CD8-positive, alpha-beta memory T cell (primary cell): ENCODE measurements at regions not wholly inside any gene's neighbourhood (a gene's known extent, or its start where the extent isn't known, plus 50 kb on each side); places are given as distances from the start of the nearest gene placed in this dataset.
"Not testable (repeated sequence)": the region's sequence is repeated elsewhere in the genome, so short reads cannot be mapped to it uniquely, and the experiment has no call there.

Source experiments
- CTCF ChIA-PET: fragments of 350-600 bp; sonication (Branson Sonifier 250); formaldehyde crosslinking; loops from one replicate; lab custom pipeline; 2021; ENCODE audit warnings: antibody characterized with exemption; lab: Charles Lee
- POLR2A ChIA-PET: fragments of 350-600 bp; sonication (Branson Sonifier 250); formaldehyde crosslinking; loops from one replicate; lab custom pipeline; 2021; ENCODE audit warnings: antibody characterized with exemption; lab: Charles Lee
- DNase-seq, 5 donors: peaks; one replicate each; pipeline versions ENCODE4 v3.0.0 to v3.0.0-alpha.2; 2020 to 2022; ENCODE audit warnings: mixed read lengths in 1 of 5
- H3K27ac ChIP-seq: one replicate; pipeline ENCODE4 v1.7.0; 2013; ENCODE audit warnings: low read depth, mild to moderate bottlenecking, low read length, moderate library complexity
- H3K27me3 ChIP-seq: 2 replicates; pipeline ENCODE4 v1.7.0; 2013; ENCODE audit warnings: low read length, mild to moderate bottlenecking; ENCODE audit not compliant: insufficient read depth, poor library complexity, severe bottlenecking
- H3K36me3 ChIP-seq: 2 replicates; pipeline ENCODE4 v1.7.0; 2013; ENCODE audit warnings: mild to moderate bottlenecking, low read length, moderate library complexity; ENCODE audit not compliant: insufficient read depth
- H3K4me1 ChIP-seq: 2 replicates; pipeline ENCODE4 v1.7.0; 2013; ENCODE audit warnings: mild to moderate bottlenecking, low read length, moderate library complexity; ENCODE audit not compliant: insufficient read depth
- H3K4me3 ChIP-seq: 2 replicates; pipeline ENCODE4 v1.7.0; 2013; ENCODE audit warnings: mild to moderate bottlenecking, low read length
- H3K9me3 ChIP-seq: 2 replicates; pipeline ENCODE4 v1.7.0; 2013; ENCODE audit warnings: mild to moderate bottlenecking, low read length
- H3K27ac Mint-ChIP-seq, 8 donors: one replicate each; pipeline ENCODE4 v1.8.0; 2020 to 2021; ENCODE audit warnings: mixed read lengths in 8 of 8, mild to moderate bottlenecking in 6 of 8, inconsistent platforms in 3 of 8, moderate library complexity in 3 of 8
- H3K27me3 Mint-ChIP-seq, 2 donors: one replicate each; pipeline ENCODE4 v1.8.0; 2020 to 2021; ENCODE audit warnings: mixed read lengths in 2 of 2, mild to moderate bottlenecking in 1 of 2, moderate library complexity in 1 of 2
- H3K36me3 Mint-ChIP-seq, 3 donors: one replicate each; pipeline ENCODE4 v1.8.0; 2020 to 2021; ENCODE audit warnings: mixed read lengths in 3 of 3, inconsistent platforms in 1 of 3, mild to moderate bottlenecking in 1 of 3
- H3K4me1 Mint-ChIP-seq, 3 donors: one replicate each; pipeline ENCODE4 v1.8.0; 2020 to 2021; ENCODE audit warnings: mixed read lengths in 3 of 3, inconsistent platforms in 1 of 3, mild to moderate bottlenecking in 1 of 3
- H3K4me3 Mint-ChIP-seq, 7 donors: one replicate each; pipeline ENCODE4 v1.8.0; 2020 to 2021; ENCODE audit warnings: mixed read lengths in 7 of 7, mild to moderate bottlenecking in 6 of 7, moderate library complexity in 4 of 7, inconsistent platforms in 2 of 7
- H3K9me3 Mint-ChIP-seq, 5 donors: one replicate each; pipeline ENCODE4 v1.8.0; 2020 to 2022; ENCODE audit warnings: mixed read lengths in 5 of 5, mild to moderate bottlenecking in 3 of 5, moderate library complexity in 2 of 5, inconsistent platforms in 1 of 5

DNA sequence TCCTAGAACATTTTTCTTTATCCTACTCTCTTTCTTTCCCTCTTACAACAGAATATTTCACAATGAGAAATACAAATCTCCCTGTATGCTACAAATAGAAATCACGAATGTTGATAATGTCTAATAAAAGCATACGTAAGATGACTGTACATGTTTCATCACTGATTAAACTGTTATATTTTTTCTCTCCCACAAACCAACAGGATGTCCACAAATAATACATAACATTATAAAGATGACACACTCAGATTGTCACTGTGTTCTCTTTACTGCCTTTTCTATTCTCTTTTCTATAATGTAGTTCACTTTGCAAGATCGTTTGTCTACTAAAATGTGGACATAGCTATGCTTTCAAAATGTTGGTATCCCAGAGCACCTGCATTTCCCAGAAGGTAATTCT is 90.7 kb upstream of the PARP8 start:
- H3K27me3 Mint-ChIP-seq = no peaks in the 10 kb centered on the region
- no peak for DNase-seq
- ChIA-PET CTCF (interaction anchor here (1.3 kb wide), 1 partner anchor 90 kb away, joined by 3 read pairs; no protein-coding TSS in a partner anchor), POLR2A (no interaction called here)
- H3K4me1 ChIP-seq = peaks cover 20% of the 10 kb centered on the region
- peaks cover 41 to 67% (median 58%) of the 10 kb centered on the region in 3 donors for H3K4me1 Mint-ChIP-seq
- H3K4me3 ChIP-seq = no peak overlapping the region
- peaks cover 0 to 14% (median 0%) of the 10 kb centered on the region in 5 donors for H3K9me3 Mint-ChIP-seq
- no peaks in the 10 kb centered on the region for H3K9me3 ChIP-seq
- peak overlapping the region; percentile 6 to 89 (median 65) for H3K27ac Mint-ChIP-seq
- H3K4me3 Mint-ChIP-seq = peak overlapping the region in 6 of 7 donors; percentile 22 to 74 (median 46)
- no peaks in the 10 kb centered on the region for H3K36me3 ChIP-seq
- no peaks in the 10 kb centered on the region for H3K27me3 ChIP-seq
- H3K36me3 Mint-ChIP-seq = peaks cover 4 to 23% (median 8%) of the 10 kb centered on the region in 3 donors
- H3K27ac ChIP-seq = no peak overlapping the region

DNA sequence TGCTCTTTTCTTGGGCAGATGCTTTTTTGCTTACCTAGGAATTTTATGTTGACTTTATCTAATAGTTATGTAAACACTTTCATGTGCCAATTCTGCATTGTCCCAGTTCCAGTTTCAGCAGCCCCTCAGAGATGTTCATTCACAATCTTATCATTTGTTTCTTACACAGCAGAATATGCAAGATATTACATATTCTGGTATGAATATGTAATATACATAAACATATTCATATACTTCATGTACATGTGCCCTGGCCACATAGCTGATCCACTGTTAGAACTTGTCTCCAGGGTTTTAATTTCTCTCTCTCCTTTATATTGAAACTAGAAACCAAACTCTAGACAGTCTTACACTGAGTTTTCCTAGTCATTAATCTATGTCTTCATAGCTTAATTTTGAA is 90.2 kb upstream of the PARP8 start:
- Histone ChIP-seq H3K27me3 (no peaks in the 10 kb centered on the region), H3K36me3 (no peaks in the 10 kb centered on the region), H3K27ac (no peak overlapping the region), H3K4me1 (peaks cover 20% of the 10 kb centered on the region), H3K9me3 (no peaks in the 10 kb centered on the region), H3K4me3 (no peak overlapping the region)
- H3K27ac Mint-ChIP-seq = peak overlapping the region; percentile 6 to 89 (median 65)
- H3K9me3 Mint-ChIP-seq = peaks cover 0 to 14% (median 0%) of the 10 kb centered on the region in 5 donors
- H3K27me3 Mint-ChIP-seq = no peaks in the 10 kb centered on the region
- no peak for DNase-seq
- ChIA-PET POLR2A (interaction anchor here (1.3 kb wide), 1 partner anchor 92 kb away, joined by 4 read pairs; no protein-coding TSS in a partner anchor), CTCF (interaction anchor here (1.1 kb wide), 1 partner anchor 136 kb away, joined by 5 read pairs; the partner anchor contains the start of gene EMB)
- H3K4me3 Mint-ChIP-seq = peak overlapping the region in 6 of 7 donors; percentile 22 to 74 (median 46)
- peaks cover 4 to 22% (median 8%) of the 10 kb centered on the region in 3 donors for H3K36me3 Mint-ChIP-seq
- peaks cover 41 to 65% (median 58%) of the 10 kb centered on the region in 3 donors for H3K4me1 Mint-ChIP-seq

DNA sequence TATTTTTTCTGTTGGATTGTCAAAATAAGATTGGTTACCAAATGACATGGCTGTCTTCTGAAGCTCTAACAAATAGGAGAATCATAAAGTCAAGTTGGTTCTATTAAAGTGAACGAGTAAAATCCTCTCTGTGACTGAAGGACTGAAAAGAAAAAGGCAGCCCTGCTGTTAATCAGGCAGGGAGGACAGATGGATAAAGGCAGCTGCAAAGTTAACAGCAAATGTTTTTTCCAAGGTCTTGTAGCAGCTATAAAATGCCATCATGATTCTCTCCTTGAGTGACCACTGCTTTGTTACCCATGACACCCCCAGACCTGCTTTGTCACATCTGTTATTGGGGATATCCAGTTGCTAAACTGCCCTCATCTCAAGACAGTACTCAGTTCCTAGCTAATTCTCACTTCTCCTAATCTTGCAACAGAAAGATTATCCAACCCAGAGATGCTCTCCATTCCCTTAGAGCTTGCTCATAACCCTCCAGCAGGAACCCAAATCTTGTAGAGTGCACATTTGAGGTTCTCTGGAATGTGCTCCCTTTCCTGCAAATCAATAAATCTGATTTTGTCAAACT is 89.7 kb upstream of the PARP8 start:
- DNase-seq = no peak
- no peaks in the 10 kb centered on the region for H3K27me3 ChIP-seq
- ChIA-PET POLR2A (interaction anchor here (0.7 to 1.3 kb wide), 2 partner anchors 13 to 91 kb away, joined by 3 to 4 read pairs; no protein-coding TSS in a partner anchor), CTCF (interaction anchor here (1.1 kb wide), 1 partner anchor 136 kb away, joined by 5 read pairs; the partner anchor contains the start of gene EMB)
- H3K4me1 Mint-ChIP-seq = peaks cover 44 to 66% (median 59%) of the 10 kb centered on the region in 3 donors
- no peaks in the 10 kb centered on the region for H3K36me3 ChIP-seq
- peaks cover 4 to 27% (median 10%) of the 10 kb centered on the region in 3 donors for H3K36me3 Mint-ChIP-seq
- H3K4me3 ChIP-seq = no peak overlapping the region
- peak overlapping the region in 7 of 8 donors; percentile 6 to 87 (median 44) for H3K27ac Mint-ChIP-seq
- H3K4me3 Mint-ChIP-seq = peak overlapping the region in 5 of 7 donors; percentile 22 to 74 (median 66)
- no peaks in the 10 kb centered on the region for H3K27me3 Mint-ChIP-seq
- H3K9me3 ChIP-seq = no peaks in the 10 kb centered on the region
- peaks cover 0 to 18% (median 1%) of the 10 kb centered on the region in 5 donors for H3K9me3 Mint-ChIP-seq
- peaks cover 20% of the 10 kb centered on the region for H3K4me1 ChIP-seq
- no peak overlapping the region for H3K27ac ChIP-seq

DNA sequence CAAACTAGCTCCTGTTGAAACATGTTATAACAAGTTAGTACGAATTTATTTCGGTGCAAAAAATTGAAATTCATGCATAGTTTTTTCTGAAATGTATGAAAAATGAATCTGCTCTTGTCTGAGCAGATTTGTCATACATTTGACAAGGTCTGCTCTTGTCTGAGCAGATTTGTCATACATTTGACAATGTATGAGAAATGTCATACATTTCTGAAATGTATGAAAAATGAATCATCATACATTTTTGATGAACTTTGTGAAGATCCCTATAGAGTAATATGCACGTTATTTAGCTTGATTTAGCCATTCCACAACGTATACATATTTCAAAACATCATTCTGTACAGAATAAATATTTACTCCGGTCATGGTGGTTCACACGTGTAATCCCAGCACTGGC is 85.9 kb upstream of the PARP8 start:
- CTCF ChIA-PET = interaction anchor here (1.1 kb wide), 1 partner anchor 140 kb away, joined by 3 read pairs; the partner anchor contains the start of gene EMB
- Mint-ChIP-seq H3K36me3 (peaks cover 4 to 37% (median 10%) of the 10 kb centered on the region in 3 donors), H3K9me3 (peaks cover 0 to 18% (median 2%) of the 10 kb centered on the region in 5 donors)

DNA sequence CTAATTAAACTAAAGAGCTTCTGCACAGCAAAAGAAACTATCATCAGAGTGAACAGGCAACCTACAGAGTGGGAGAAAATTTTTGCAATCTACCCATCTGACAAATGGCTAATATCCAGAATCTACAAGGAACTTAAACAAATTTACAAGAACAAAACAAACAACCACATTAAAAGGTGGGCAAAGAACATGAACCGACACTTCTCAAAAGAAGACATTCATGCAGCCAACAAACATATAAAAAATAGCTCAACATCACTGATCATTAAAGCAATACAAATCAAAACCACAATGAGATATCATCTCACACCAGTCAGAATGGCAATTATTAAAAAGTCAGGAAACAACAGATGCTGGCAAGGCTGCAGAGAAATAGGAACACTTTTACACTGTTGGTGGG is 84.6 kb upstream of the PARP8 start:
- Mint-ChIP-seq H3K27ac (peak overlapping the region in 3 of 8 donors; percentile 12 to 61 (median 14)), H3K4me1 (peaks cover 35 to 56% (median 43%) of the 10 kb centered on the region in 3 donors), H3K4me3 (peak overlapping the region in 3 of 7 donors; percentile 12 to 26 (median 14)), H3K36me3 (peaks cover 4 to 51% (median 10%) of the 10 kb centered on the region in 3 donors), H3K9me3 (peaks cover 0 to 18% (median 2%) of the 10 kb centered on the region in 5 donors)
- H3K9me3 ChIP-seq, H3K4me3 ChIP-seq, CTCF ChIA-PET, H3K36me3 ChIP-seq, H3K27ac ChIP-seq, H3K27me3 Mint-ChIP-seq, DNase-seq, H3K4me1 ChIP-seq, H3K27me3 ChIP-seq: not testable (repeated sequence)
- POLR2A ChIA-PET = interaction anchor here (0.6 kb wide), 1 partner anchor 170 kb away, joined by 3 read pairs; no protein-coding TSS in a partner anchor

More for the DNA sequence above, 85.9 kb upstream of the PARP8 start:
- H3K27me3 Mint-ChIP-seq = no peaks in the 10 kb centered on the region
- peaks cover 45 to 60% (median 52%) of the 10 kb centered on the region in 3 donors for H3K4me1 Mint-ChIP-seq
- H3K9me3 ChIP-seq = no peaks in the 10 kb centered on the region
- H3K27ac Mint-ChIP-seq = no peak overlapping the region
- POLR2A ChIA-PET = no interaction called here
- H3K36me3 ChIP-seq = no peaks in the 10 kb centered on the region
- H3K4me3 Mint-ChIP-seq = no peak overlapping the region
- no peak overlapping the region for H3K4me3 ChIP-seq
- DNase-seq = no peak
- no peaks in the 10 kb centered on the region for H3K27me3 ChIP-seq
- no peak overlapping the region for H3K27ac ChIP-seq
- peaks cover 16% of the 10 kb centered on the region for H3K4me1 ChIP-seq

DNA sequence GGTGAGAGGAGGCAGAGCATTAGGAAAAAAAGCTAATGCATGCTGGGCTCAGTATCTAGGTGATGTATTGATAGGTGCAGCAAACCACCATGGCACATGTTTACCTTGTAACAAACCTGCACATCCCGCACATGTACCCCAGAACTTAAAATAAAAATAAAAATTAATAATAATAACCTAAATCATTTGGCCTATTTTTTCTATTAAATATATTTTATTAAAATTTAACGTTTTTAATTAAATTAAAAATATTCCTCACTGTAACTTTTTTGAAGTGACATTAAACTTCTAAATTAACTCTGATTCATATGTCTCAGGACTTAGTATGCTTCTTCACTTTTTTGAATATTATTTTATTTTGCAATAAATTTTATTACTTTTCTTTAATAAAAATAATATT is 83.7 kb upstream of the PARP8 start:
- H3K9me3 ChIP-seq = no peaks in the 10 kb centered on the region
- ChIA-PET POLR2A (no interaction called here), CTCF (no interaction called here)
- Mint-ChIP-seq H3K27me3 (no peaks in the 10 kb centered on the region), H3K36me3 (peaks cover 4 to 57% (median 10%) of the 10 kb centered on the region in 3 donors), H3K9me3 (peaks cover 0 to 18% (median 2%) of the 10 kb centered on the region in 5 donors), H3K4me1 (peaks cover 34 to 56% (median 41%) of the 10 kb centered on the region in 3 donors), H3K27ac (no peak overlapping the region), H3K4me3 (no peak overlapping the region)
- no peaks in the 10 kb centered on the region for H3K4me1 ChIP-seq
- no peak overlapping the region for H3K4me3 ChIP-seq
- no peaks in the 10 kb centered on the region for H3K36me3 ChIP-seq
- no peak overlapping the region for H3K27ac ChIP-seq
- H3K27me3 ChIP-seq = no peaks in the 10 kb centered on the region
- no peak for DNase-seq

DNA sequence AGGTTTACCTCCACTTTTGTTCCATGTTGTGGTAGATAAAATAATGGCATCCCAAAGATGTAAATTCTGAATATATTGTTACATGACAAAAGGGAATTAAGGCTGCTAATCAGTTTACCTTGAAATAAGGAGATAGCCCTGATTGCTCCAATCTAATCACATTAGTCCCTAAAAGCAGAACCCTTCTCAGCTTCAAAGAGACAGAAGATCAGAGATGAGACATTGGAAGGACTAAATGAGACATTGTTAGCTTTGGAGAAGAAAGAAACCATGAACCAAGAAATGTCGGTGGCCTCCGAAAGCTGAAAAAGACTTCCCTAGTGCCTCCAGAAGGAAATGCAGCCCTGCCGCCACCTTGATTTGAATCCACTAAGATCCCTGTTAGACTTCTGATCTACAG is 82.8 kb upstream of the PARP8 start:
- Mint-ChIP-seq H3K9me3 (peaks cover 0 to 18% (median 2%) of the 10 kb centered on the region in 5 donors), H3K36me3 (peaks cover 4 to 57% (median 10%) of the 10 kb centered on the region in 3 donors), H3K4me3 (no peak overlapping the region), H3K4me1 (peaks cover 28 to 53% (median 32%) of the 10 kb centered on the region in 3 donors), H3K27me3 (no peaks in the 10 kb centered on the region), H3K27ac (no peak overlapping the region)
- ChIA-PET CTCF (no interaction called here), POLR2A (no interaction called here)
- no peak overlapping the region for H3K4me3 ChIP-seq
- H3K9me3 ChIP-seq = no peaks in the 10 kb centered on the region
- H3K27me3 ChIP-seq = no peaks in the 10 kb centered on the region
- no peaks in the 10 kb centered on the region for H3K4me1 ChIP-seq
- H3K27ac ChIP-seq = no peak overlapping the region
- no peaks in the 10 kb centered on the region for H3K36me3 ChIP-seq
- no peak for DNase-seq

DNA sequence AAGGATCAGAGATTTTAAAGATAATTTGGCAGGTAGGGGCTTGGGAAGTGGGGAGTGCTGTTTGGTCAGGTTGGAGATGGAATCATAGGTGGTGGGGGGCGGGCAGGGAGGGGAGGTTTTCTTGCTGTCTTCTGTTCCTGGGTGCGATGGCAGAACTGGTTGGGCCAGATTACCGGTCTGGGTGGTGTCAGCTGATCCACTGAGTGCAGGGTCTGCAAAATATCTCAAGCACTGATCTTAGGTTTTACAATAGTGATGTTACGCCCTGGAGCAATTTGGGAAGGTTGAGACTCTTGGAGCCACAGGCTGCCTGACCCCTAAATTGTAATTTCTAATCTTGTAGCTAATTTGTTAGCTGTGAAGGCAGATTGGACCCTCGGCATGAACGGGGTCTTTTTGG is 78.0 kb upstream of the PARP8 start:
- H3K36me3 ChIP-seq, H3K9me3 ChIP-seq, H3K27me3 Mint-ChIP-seq, H3K27ac ChIP-seq, H3K27me3 ChIP-seq, CTCF ChIA-PET, H3K4me3 ChIP-seq, DNase-seq, POLR2A ChIA-PET, H3K9me3 Mint-ChIP-seq: not testable (repeated sequence)
- peaks cover 0 to 34% (median 2%) of the 10 kb centered on the region in 3 donors for H3K36me3 Mint-ChIP-seq
- peak overlapping the region in 1 of 7 donors; percentile 12 for H3K4me3 Mint-ChIP-seq
- peak overlapping the region in 5 of 8 donors; percentile 14 to 92 (median 61) for H3K27ac Mint-ChIP-seq
- peaks cover 27% of the 10 kb centered on the region for H3K4me1 ChIP-seq
- peaks cover 55 to 72% (median 55%) of the 10 kb centered on the region in 3 donors for H3K4me1 Mint-ChIP-seq
